Naive thymus-derived CD8-positive, alpha-beta T cell (primary cell): ENCODE measurements at regions not wholly inside any gene's neighbourhood (a gene's known extent, or its start where the extent isn't known, plus 50 kb on each side); places are given as distances from the start of the nearest gene placed in this dataset.

Source experiments
- ATAC-seq, 2 donors: fragments of 150-1000 bp; cut with Tn5 transposase in 1 of 2; sonication (Bioruptor Pico), chemical (Tn5 transposase) in 1 of 2; 1 replicate in 1 of 2; 2 replicates in 1 of 2; pipeline ENCODE4 v1.10.0; 2021; ENCODE audit warnings: mild to moderate bottlenecking in 2 of 2, moderate library complexity in 2 of 2
- POLR2A ChIA-PET: fragments of 350-600 bp; sonication (Branson Sonifier 250); formaldehyde crosslinking; loops from one replicate; lab custom pipeline; 2021; ENCODE audit warnings: antibody characterized with exemption; lab: Charles Lee
- DNase-seq, 10 donors: peaks; one replicate each; pipeline versions ENCODE4 v3.0.0 to v3.0.0-alpha.2; 2020 to 2022
- H3K27ac Mint-ChIP-seq, 10 donors: one replicate each; pipeline ENCODE4 v1.8.0; 2020 to 2022; ENCODE audit warnings: mild to moderate bottlenecking in 10 of 10, mixed read lengths in 10 of 10, moderate library complexity in 4 of 10, inconsistent platforms in 1 of 10
- H3K27me3 Mint-ChIP-seq, 5 donors: one replicate each; pipeline ENCODE4 v1.8.0; 2021 to 2022; ENCODE audit warnings: mixed read lengths in 5 of 5
- H3K36me3 Mint-ChIP-seq, 3 donors: one replicate each; pipeline ENCODE4 v1.8.0; 2020 to 2022; ENCODE audit warnings: mixed read lengths in 3 of 3, mild to moderate bottlenecking in 2 of 3, inconsistent platforms in 1 of 3
- H3K4me1 Mint-ChIP-seq, 4 donors: one replicate each; pipeline ENCODE4 v1.8.0; 2021 to 2022; ENCODE audit warnings: mixed read lengths in 4 of 4
- H3K4me3 Mint-ChIP-seq, 10 donors: one replicate each; pipeline ENCODE4 v1.8.0; 2020 to 2022; ENCODE audit warnings: mild to moderate bottlenecking in 10 of 10, mixed read lengths in 10 of 10, moderate library complexity in 6 of 10, inconsistent platforms in 1 of 10
- H3K9me3 Mint-ChIP-seq, 9 donors: one replicate each; pipeline ENCODE4 v1.8.0; 2020 to 2022; ENCODE audit warnings: mixed read lengths in 9 of 9, mild to moderate bottlenecking in 3 of 9, inconsistent platforms in 1 of 9, moderate library complexity in 1 of 9

GRCh38 chr2:150646746-150647145 is 159.3 kb upstream of the RND3 start:
- Mint-ChIP-seq H3K27me3 (peaks cover 0 to 2% (median 0%) of the 10 kb centered on the region in 5 donors), H3K36me3 (no peaks in the 10 kb centered on the region), H3K4me3 (no peak overlapping the region), H3K4me1 (no peaks in the 10 kb centered on the region), H3K27ac (no peak overlapping the region), H3K9me3 (peaks cover 0 to 17% (median 0%) of the 10 kb centered on the region in 9 donors)
- DNase-seq (no peak), ATAC-seq (no peak)
- POLR2A ChIA-PET: no interaction called here

GRCh38 chr2:150644298-150645067 is 157.0 kb upstream of the RND3 start:
- Mint-ChIP-seq H3K27me3 (peaks cover 0 to 2% (median 0%) of the 10 kb centered on the region in 5 donors), H3K4me1 (no peaks in the 10 kb centered on the region)

GRCh38 chr2:150643114-150643725 is 155.8 kb upstream of the RND3 start:
- H3K4me3 Mint-ChIP-seq: no peak overlapping the region
- POLR2A ChIA-PET: no interaction called here
- H3K36me3 Mint-ChIP-seq: no peaks in the 10 kb centered on the region

More at GRCh38 chr2:150644298-150645067, 157.0 kb upstream of the RND3 start:
- H3K36me3 Mint-ChIP-seq: no peaks in the 10 kb centered on the region
- POLR2A ChIA-PET: no interaction called here
- no peak for ATAC-seq
- peaks cover 0 to 17% (median 0%) of the 10 kb centered on the region in 9 donors for H3K9me3 Mint-ChIP-seq
- no peak overlapping the region for H3K4me3 Mint-ChIP-seq
- H3K27ac Mint-ChIP-seq: no peak overlapping the region
- DNase-seq: no peak

GRCh38 chr2:150640039-150640438 is 152.6 kb upstream of the RND3 start:
- H3K4me1 Mint-ChIP-seq: no peaks in the 10 kb centered on the region
- POLR2A ChIA-PET: no interaction called here
- H3K4me3 Mint-ChIP-seq: no peak overlapping the region
- peaks cover 0 to 4% (median 2%) of the 10 kb centered on the region in 5 donors for H3K27me3 Mint-ChIP-seq
- H3K36me3 Mint-ChIP-seq: no peaks in the 10 kb centered on the region
- DNase-seq (no peak), ATAC-seq (no peak)
- H3K27ac Mint-ChIP-seq: no peak overlapping the region
- no peaks in the 10 kb centered on the region for H3K9me3 Mint-ChIP-seq

More at GRCh38 chr2:150643114-150643725, 155.8 kb upstream of the RND3 start:
- peaks cover 0 to 12% (median 0%) of the 10 kb centered on the region in 9 donors for H3K9me3 Mint-ChIP-seq
- DNase-seq (no peak), ATAC-seq (no peak)
- no peak overlapping the region for H3K27ac Mint-ChIP-seq
- peaks cover 0 to 2% (median 0%) of the 10 kb centered on the region in 5 donors for H3K27me3 Mint-ChIP-seq
- H3K4me1 Mint-ChIP-seq: no peaks in the 10 kb centered on the region

- Mint-ChIP-seq H3K4me3 (no peak overlapping the region), H3K36me3 (no peaks in the 10 kb centered on the region), H3K9me3 (no peaks in the 10 kb centered on the region), H3K27me3 (peaks cover 0 to 4% (median under 1%) of the 10 kb centered on the region in 5 donors), H3K27ac (no peak overlapping the region), H3K4me1 (no peaks in the 10 kb centered on the region)
- DNase-seq: no peak
- POLR2A ChIA-PET: no interaction called here
- no peak for ATAC-seq
Measured at GRCh38 chr2:150639383-150639782, 151.9 kb upstream of the RND3 start.

GRCh38 chr2:150631236-150631821 is 143.9 kb upstream of the RND3 start:
- DNase-seq (no peak), ATAC-seq (no peak)
- Mint-ChIP-seq H3K4me1 (no peaks in the 10 kb centered on the region), H3K36me3 (no peaks in the 10 kb centered on the region), H3K4me3 (no peak overlapping the region), H3K27ac (no peak overlapping the region), H3K27me3 (peaks cover 0 to 2% (median 0%) of the 10 kb centered on the region in 5 donors), H3K9me3 (peaks cover 0 to 3% (median 0%) of the 10 kb centered on the region in 9 donors)
- POLR2A ChIA-PET: no interaction called here

GRCh38 chr2:150630587-150631235 is 143.2 kb upstream of the RND3 start:
- peaks cover 0 to 3% (median 0%) of the 10 kb centered on the region in 9 donors for H3K9me3 Mint-ChIP-seq
- H3K4me3 Mint-ChIP-seq: no peak overlapping the region
- ATAC-seq (no peak), DNase-seq (no peak)
- POLR2A ChIA-PET: no interaction called here
- H3K27me3 Mint-ChIP-seq: peaks cover 0 to 2% (median 0%) of the 10 kb centered on the region in 5 donors
- no peaks in the 10 kb centered on the region for H3K36me3 Mint-ChIP-seq
- H3K4me1 Mint-ChIP-seq: no peaks in the 10 kb centered on the region
- no peak overlapping the region for H3K27ac Mint-ChIP-seq

- no peaks in the 10 kb centered on the region for H3K4me1 Mint-ChIP-seq
- no peak for DNase-seq
- no peak overlapping the region for H3K27ac Mint-ChIP-seq
- H3K36me3 Mint-ChIP-seq: no peaks in the 10 kb centered on the region
- no peak overlapping the region for H3K4me3 Mint-ChIP-seq
- H3K9me3 Mint-ChIP-seq: peaks cover 0 to 3% (median 0%) of the 10 kb centered on the region in 9 donors
- POLR2A ChIA-PET: no interaction called here
- peaks cover 0 to 5% (median 0%) of the 10 kb centered on the region in 5 donors for H3K27me3 Mint-ChIP-seq
- no peak for ATAC-seq
Measured at GRCh38 chr2:150627526-150627925, 140.1 kb upstream of the RND3 start.

GRCh38 chr2:150626934-150627411 is 139.5 kb upstream of the RND3 start:
- Mint-ChIP-seq H3K4me1 (no peaks in the 10 kb centered on the region), H3K27me3 (peaks cover 0 to 5% (median 0%) of the 10 kb centered on the region in 5 donors), H3K4me3 (no peak overlapping the region), H3K36me3 (no peaks in the 10 kb centered on the region), H3K9me3 (peaks cover 0 to 3% (median 0%) of the 10 kb centered on the region in 9 donors), H3K27ac (no peak overlapping the region)
- DNase-seq: no peak
- POLR2A ChIA-PET: no interaction called here
- no peak for ATAC-seq

- Mint-ChIP-seq H3K36me3 (no peaks in the 10 kb centered on the region), H3K9me3 (peaks cover 0 to 3% (median 0%) of the 10 kb centered on the region in 9 donors), H3K4me3 (no peak overlapping the region), H3K4me1 (no peaks in the 10 kb centered on the region), H3K27me3 (peaks cover 0 to 5% (median 0%) of the 10 kb centered on the region in 5 donors), H3K27ac (no peak overlapping the region)
- ATAC-seq (no peak), DNase-seq (no peak)
- POLR2A ChIA-PET: no interaction called here
Measured at GRCh38 chr2:150625741-150626140, 138.3 kb upstream of the RND3 start.

- no peaks in the 10 kb centered on the region for H3K36me3 Mint-ChIP-seq
- no peak for DNase-seq
- POLR2A ChIA-PET: no interaction called here
Measured at GRCh38 chr2:150625303-150625702, 137.8 kb upstream of the RND3 start.

GRCh38 chr2:150624001-150624401 is 136.5 kb upstream of the RND3 start:
- Mint-ChIP-seq H3K27me3 (peaks cover 0 to 5% (median 0%) of the 10 kb centered on the region in 5 donors), H3K36me3 (no peaks in the 10 kb centered on the region), H3K9me3 (peaks cover 0 to 3% (median 0%) of the 10 kb centered on the region in 9 donors), H3K4me1 (no peaks in the 10 kb centered on the region), H3K4me3 (no peak overlapping the region), H3K27ac (no peak overlapping the region)
- DNase-seq: no peak
- ATAC-seq: no peak
- POLR2A ChIA-PET: no interaction called here

More at GRCh38 chr2:150625303-150625702, 137.8 kb upstream of the RND3 start:
- no peak for ATAC-seq
- no peak overlapping the region for H3K4me3 Mint-ChIP-seq
- peaks cover 0 to 3% (median 0%) of the 10 kb centered on the region in 9 donors for H3K9me3 Mint-ChIP-seq
- H3K4me1 Mint-ChIP-seq: no peaks in the 10 kb centered on the region
- peaks cover 0 to 5% (median 0%) of the 10 kb centered on the region in 5 donors for H3K27me3 Mint-ChIP-seq
- H3K27ac Mint-ChIP-seq: no peak overlapping the region
